Neural crest cell (in vitro differentiated cells): ENCODE measurements at regions not wholly inside any gene's neighbourhood (a gene's known extent, or its start where the extent isn't known, plus 50 kb on each side); places are given as distances from the start of the nearest gene placed in this dataset.

Experiments used
- DNase-seq: peaks from one replicate; pipeline ENCODE4 v3.0.0; 2021; ENCODE audit warnings: low read depth, mixed read lengths, low spot score
- H3K27ac Mint-ChIP-seq: one replicate; pipeline ENCODE4 v1.8.0; 2021; ENCODE audit warnings: mild to moderate bottlenecking, mixed read lengths; ENCODE audit not compliant: unreplicated experiment
- H3K27me3 Mint-ChIP-seq: 2 replicates; pipeline ENCODE4 v1.8.0; 2021; ENCODE audit warnings: low read depth, mild to moderate bottlenecking, mixed read lengths
- H3K36me3 Mint-ChIP-seq: 2 replicates; pipeline ENCODE4 v1.8.0; 2021; ENCODE audit warnings: low read depth, mild to moderate bottlenecking, mixed read lengths
- H3K4me1 Mint-ChIP-seq: 2 replicates; pipeline ENCODE4 v1.8.0; 2021; ENCODE audit warnings: mixed read lengths
- H3K4me3 Mint-ChIP-seq: one replicate; pipeline ENCODE4 v1.8.0; 2021; ENCODE audit warnings: mild to moderate bottlenecking, mixed read lengths
- H3K9me3 Mint-ChIP-seq: 2 replicates; pipeline ENCODE4 v1.8.0; 2021; ENCODE audit warnings: mixed read lengths
- TF ChIP-seq, protein P1 (sequence below): fragments of 200-600 bp; sonication (generic); conservative IDR thresholded peaks from 2 replicates; pipeline ENCODE4 v1.5.0; 2021; ENCODE audit warnings: antibody characterized with exemption, mild to moderate bottlenecking

DNA sequence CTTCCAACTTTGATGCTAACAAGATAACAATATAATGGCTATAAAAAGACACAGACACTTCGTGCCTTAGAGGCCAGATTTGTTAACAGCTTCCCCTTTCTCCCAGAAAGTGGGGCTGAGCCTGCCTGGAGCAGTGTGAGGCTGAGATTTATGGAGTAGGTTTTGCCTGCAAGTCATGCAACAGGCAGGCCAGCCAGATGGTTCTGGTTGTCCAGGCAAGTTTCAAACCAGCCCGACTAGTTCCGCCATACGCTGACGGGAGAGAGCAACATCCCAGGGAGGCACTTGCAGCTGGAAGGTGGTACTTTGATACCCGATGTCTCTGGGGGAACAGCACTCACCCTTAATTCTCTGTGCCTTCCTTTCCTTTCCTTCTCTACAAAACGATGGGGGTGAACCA, 81.3 kb upstream of the NAA20 start:
- Mint-ChIP-seq H3K36me3 (peaks cover 3% of the 10 kb centered on the region), H3K4me1 (peaks cover 21% of the 10 kb centered on the region), H3K27ac (no peak overlapping the region), H3K9me3 (no peaks in the 10 kb centered on the region), H3K27me3 (no peaks in the 10 kb centered on the region), H3K4me3 (no peak overlapping the region)
- DNase-seq: no peak
- TF ChIP-seq, protein P1, sequence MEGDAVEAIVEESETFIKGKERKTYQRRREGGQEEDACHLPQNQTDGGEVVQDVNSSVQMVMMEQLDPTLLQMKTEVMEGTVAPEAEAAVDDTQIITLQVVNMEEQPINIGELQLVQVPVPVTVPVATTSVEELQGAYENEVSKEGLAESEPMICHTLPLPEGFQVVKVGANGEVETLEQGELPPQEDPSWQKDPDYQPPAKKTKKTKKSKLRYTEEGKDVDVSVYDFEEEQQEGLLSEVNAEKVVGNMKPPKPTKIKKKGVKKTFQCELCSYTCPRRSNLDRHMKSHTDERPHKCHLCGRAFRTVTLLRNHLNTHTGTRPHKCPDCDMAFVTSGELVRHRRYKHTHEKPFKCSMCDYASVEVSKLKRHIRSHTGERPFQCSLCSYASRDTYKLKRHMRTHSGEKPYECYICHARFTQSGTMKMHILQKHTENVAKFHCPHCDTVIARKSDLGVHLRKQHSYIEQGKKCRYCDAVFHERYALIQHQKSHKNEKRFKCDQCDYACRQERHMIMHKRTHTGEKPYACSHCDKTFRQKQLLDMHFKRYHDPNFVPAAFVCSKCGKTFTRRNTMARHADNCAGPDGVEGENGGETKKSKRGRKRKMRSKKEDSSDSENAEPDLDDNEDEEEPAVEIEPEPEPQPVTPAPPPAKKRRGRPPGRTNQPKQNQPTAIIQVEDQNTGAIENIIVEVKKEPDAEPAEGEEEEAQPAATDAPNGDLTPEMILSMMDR: no peak

DNA sequence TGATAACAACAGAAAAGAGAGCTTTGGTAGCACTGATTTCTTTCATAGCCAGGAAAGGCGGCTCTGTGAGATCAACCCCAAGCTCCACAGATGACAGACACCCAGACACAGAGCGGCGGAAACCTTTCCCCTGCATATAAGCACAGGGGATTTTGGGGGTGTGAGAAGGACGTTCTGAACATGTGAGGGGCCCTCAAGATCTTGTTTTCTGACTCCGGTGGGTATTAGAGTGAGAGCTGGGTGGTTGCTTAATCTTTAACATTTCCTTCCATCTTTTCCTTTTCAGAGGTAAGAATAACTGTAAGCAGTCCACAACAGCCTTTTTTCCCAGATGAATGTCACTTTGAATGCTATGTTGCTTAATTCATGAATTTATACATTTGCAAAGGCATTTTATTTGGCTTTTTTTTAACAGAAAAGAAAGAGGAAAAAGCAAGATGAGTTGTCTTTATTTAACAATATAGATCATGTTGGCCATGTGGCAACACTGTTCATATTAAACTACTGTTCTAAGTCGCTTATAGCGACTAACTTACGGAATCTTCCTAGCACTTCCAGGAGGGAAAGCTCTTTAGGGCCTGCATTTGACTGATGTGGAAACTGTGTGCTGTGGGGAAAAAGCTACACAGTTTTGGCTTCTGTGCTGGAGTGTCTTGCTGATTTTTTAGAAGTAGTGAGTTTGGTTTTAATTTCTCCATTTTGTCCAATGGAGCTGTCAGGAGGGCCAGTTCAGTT, 80.5 kb upstream of the NAA20 start:
- no peak overlapping the region for H3K27ac Mint-ChIP-seq
- H3K4me1 Mint-ChIP-seq: peaks cover 25% of the 10 kb centered on the region
- H3K27me3 Mint-ChIP-seq: no peaks in the 10 kb centered on the region
- peaks cover 3% of the 10 kb centered on the region for H3K36me3 Mint-ChIP-seq
- H3K9me3 Mint-ChIP-seq: no peaks in the 10 kb centered on the region
- no peak overlapping the region for H3K4me3 Mint-ChIP-seq
- TF ChIP-seq, protein P1: no peak
- no peak for DNase-seq

DNA sequence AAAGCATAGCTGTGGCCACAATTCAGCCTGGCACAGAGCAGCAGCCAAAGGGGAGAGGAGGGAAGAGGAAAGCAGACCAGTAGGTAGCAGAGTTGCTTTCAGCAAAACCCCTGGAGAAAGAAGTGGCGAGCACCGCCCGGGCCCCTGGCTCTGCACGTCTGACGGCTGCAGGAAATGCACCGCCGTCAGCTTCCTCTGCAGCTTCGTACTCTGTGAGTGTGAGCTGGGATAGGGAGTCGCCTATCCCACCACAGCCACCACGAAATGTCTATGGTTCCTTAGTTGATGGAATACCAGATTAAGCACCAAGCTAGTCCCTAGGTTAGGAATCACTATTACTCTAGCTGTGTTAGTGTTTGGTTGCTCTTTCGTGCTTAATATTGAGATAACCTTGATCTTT, 79.9 kb upstream of the NAA20 start:
- peaks cover 3% of the 10 kb centered on the region for H3K36me3 Mint-ChIP-seq
- H3K9me3 Mint-ChIP-seq: no peaks in the 10 kb centered on the region
- H3K27me3 Mint-ChIP-seq: no peaks in the 10 kb centered on the region
- no peak overlapping the region for H3K27ac Mint-ChIP-seq
- H3K4me3 Mint-ChIP-seq: no peak overlapping the region
- TF ChIP-seq, protein P1: no peak
- peaks cover 21% of the 10 kb centered on the region for H3K4me1 Mint-ChIP-seq
- no peak for DNase-seq

DNA sequence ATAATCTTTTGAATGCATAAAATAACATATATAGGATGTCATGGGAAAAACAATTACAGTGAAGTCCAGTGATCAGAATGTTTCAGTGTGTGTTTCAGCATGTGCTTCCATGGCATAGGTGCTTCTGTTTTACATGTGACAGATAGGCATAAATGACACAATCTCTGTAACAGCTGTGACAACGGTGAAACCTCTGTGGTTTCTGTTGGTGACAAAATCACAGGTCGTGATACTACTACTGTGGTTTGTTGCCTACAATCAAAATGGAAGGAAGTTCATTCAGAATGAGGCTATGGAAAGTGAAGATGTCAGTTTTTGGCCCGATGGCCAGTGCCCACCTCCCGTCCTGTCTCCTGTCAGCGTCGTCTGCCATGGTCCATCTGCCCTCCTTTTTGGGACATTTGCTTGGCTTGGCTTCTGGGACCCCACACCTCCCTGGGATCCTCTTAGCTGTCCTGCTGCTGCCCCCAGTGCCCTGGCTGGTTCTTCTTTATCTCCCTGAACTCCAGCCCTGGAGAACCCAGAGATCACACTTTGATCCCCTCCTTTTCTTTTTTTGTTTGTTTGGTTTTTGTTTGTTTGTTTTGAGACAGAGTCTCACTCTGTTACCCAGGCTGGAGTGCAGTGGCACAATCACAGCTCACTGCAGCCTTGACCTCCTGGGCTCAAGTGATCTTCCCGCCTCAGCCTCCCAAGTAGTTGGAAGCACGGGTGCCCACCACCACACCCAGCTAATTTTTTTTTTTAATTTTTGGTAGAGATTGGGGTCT, 79.3 kb upstream of the NAA20 start:
- no peak for DNase-seq
- peaks cover 21% of the 10 kb centered on the region for H3K4me1 Mint-ChIP-seq
- H3K36me3 Mint-ChIP-seq: peaks cover 3% of the 10 kb centered on the region
- no peaks in the 10 kb centered on the region for H3K27me3 Mint-ChIP-seq
- H3K27ac Mint-ChIP-seq: peak overlapping the region; percentile 85
- TF ChIP-seq, protein P1: no peak
- no peak overlapping the region for H3K4me3 Mint-ChIP-seq
- no peaks in the 10 kb centered on the region for H3K9me3 Mint-ChIP-seq

DNA sequence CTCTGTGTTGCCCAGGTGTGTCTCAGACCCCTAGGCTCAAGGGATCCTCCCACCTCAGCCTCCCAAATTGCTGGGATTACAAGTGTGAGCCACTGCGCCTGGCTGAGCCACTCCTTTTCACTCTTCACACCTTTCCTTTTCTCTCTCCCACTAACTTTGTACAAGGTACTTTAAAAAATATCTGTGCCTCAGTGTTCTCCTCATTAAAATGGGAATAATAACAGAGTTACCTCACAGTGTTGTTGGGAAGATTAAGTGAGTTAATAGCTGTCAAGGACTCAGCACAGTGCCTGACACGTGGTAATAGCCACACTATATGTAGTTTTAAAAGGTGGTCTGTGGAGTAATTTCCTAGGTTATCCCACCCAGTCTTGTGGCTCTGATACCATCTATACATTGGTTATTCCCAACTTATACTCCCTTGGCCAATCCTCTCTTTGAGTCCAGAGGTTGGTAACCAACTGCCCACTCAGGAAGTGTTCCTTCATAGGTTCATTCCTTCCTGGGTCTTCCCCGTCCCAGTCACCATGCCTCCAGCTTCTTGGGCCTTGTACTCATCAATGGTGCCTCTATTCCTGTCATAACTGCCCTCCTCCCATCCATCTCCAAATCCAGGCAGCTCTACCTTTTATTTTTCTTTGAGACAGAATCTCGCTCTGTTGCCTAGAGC, 78.6 kb upstream of the NAA20 start:
- TF ChIP-seq, protein P1: no peak
- Mint-ChIP-seq H3K27me3 (no peaks in the 10 kb centered on the region), H3K4me3 (no peak overlapping the region), H3K9me3 (no peaks in the 10 kb centered on the region), H3K36me3 (peaks cover 3% of the 10 kb centered on the region), H3K27ac (no peak overlapping the region), H3K4me1 (peaks cover 27% of the 10 kb centered on the region)
- DNase-seq: no peak
